Right cardiac atrium (tissue), 5 donors: ENCODE measurements at regions not wholly inside any gene's neighbourhood (a gene's known extent, or its start where the extent isn't known, plus 50 kb on each side); places are given as distances from the start of the nearest gene placed in this dataset.
A peak's percentile ranks its signal among the peaks of the same experiment; 100 is the strongest.
"Not testable (repeated sequence)": the region's sequence is repeated elsewhere in the genome, so short reads cannot be mapped to it uniquely, and the experiment has no call there.

Experiments used
- ATAC-seq, 2 donors: fragments of 200-7000 bp; cut with Tn5 transposase; one replicate each; pipeline versions ENCODE4 v1.8.0 to v1.9.1; 2020; ENCODE audit warnings: moderate library complexity in 2 of 2, mild to moderate bottlenecking in 1 of 2
- DNase-seq, 3 donors: peaks; one replicate each; pipeline ENCODE4 v3.0.0-alpha.2; 2020
- H3K27ac ChIP-seq: one replicate; pipeline ENCODE4 v1.5.1; 2013; ENCODE audit warnings: mild to moderate bottlenecking, low read length, control low read depth, moderate library complexity
- H3K27me3 ChIP-seq: one replicate; pipeline ENCODE4 v1.6.1; 2013; ENCODE audit not compliant: control insufficient read depth, insufficient read depth
- H3K4me1 ChIP-seq: one replicate; pipeline ENCODE4 v1.6.1; 2013; ENCODE audit warnings: low read length; ENCODE audit not compliant: control insufficient read depth, insufficient read depth
- H3K4me3 ChIP-seq: one replicate; pipeline ENCODE4 v1.5.1; 2013; ENCODE audit warnings: low read length, control low read depth
- H3K9me3 ChIP-seq: one replicate; pipeline ENCODE4 v1.6.1; 2013; ENCODE audit warnings: low read length; ENCODE audit not compliant: control insufficient read depth
- WGBS: extraction: QIAGEN DNeasy Blood & Tissue Kit; methylation state at CpG from one replicate; pipeline ENCODE4 v1.1.7; 2013; 5-methylcytosine and 5-hydroxymethylcytosine counted together
- intact Hi-C, 4 donors: fragments of 100-400 bp; cut with DNase I; formaldehyde crosslinking; loops; one replicate each; pipeline versions ENCODE4 v1.11.0 to v1.14.0; 2022 to 2023
- donor health status: healthy with polysubstance abuse.
- donor health status: DM: no; HTN: yes; CAD: no.
- donor health status: DM: no; HTN: no; CAD: no.
- donor health status: DM: no; HTN: yes; CAD: no; lungs with severe emphysema.
- donor health status: DM: yes; HTN: yes; CAD: no.

DNA sequence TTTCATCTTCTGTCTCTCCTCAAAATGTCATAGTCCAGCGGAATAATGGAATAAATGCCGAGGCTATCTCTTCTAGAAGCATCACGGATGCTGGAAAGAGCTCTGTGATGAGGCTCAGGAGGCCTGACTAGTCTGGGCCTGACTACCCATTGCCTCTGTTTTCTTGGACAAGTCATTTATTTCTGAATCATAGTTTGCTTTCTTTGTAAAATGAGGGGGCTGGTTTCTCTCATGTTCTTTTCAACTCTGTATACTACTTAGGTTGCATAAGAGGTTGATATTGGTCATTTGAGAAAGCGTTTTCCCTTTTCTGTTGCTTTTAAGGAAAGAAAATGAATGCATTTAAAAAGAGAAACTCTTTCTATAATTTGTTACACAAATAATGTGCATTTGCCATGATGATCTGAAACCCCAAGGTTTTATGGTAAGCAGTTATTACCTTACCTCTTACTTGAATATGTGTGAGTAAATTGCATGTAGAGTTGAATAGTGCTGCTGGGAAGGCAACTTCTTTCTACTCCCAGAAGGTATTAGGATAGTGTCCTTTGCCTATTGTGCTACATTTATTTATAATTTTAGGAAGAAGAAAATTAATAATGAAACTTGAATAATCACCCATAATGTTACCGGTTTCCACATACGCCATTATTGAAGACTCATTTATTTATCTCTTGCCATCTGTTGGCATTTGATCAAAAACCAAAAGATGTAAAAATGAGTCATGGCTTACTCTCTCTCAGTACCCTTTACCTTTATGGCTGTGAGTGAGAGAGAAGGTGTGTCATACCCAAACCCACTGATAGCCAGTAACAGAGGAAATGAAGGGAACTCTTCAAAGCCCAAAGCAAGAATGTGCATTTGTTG lies 179.1 kb downstream of the FASLG start:
- intact Hi-C loops = no loop called here
- no peak overlapping the region for H3K4me3 ChIP-seq
- ATAC-seq (no peak), DNase-seq (no peak)
- H3K9me3 ChIP-seq = no peaks in the 10 kb centered on the region
- WGBS = 90% methylated on average over 6 of the region's 6 CpGs
- H3K4me1 ChIP-seq = no peaks in the 10 kb centered on the region
- H3K27ac ChIP-seq = no peak overlapping the region
- H3K27me3 ChIP-seq = no peaks in the 10 kb centered on the region

- Histone ChIP-seq H3K27me3 (no peaks in the 10 kb centered on the region), H3K27ac (no peak overlapping the region), H3K4me1 (peaks cover 2% of the 10 kb centered on the region), H3K4me3 (no peak overlapping the region), H3K9me3 (no peaks in the 10 kb centered on the region)
- intact Hi-C loops = no loop called here
- ATAC-seq (no peak), DNase-seq (no peak)
- whole genome bisulfite sequencing = 94% methylated on average over 4 of the region's 4 CpGs
These were observed 179.9 kb downstream of the FASLG start for GRCh38 chr1:172838680-172839313.

DNA sequence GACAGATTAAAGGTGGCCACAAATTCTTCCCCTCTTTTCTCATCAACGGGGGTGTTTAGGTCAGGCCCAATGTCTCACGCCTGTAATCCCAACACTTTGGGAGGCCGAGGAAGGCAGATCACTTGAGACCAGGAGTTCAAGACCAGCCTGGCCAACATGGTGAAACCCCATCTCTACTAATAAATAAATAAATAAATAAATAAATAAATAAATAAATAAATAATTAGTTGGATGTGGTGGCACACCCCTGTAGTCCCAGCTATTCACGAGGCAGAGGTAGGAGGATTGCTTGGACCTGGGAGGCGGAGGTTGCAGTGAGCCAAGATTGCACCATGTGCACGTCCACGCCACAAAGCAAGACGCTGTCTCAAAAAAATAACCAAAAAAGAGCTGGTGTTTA lies 180.7 kb downstream of the FASLG start:
- intact Hi-C loops = not testable (repeated sequence)

DNA sequence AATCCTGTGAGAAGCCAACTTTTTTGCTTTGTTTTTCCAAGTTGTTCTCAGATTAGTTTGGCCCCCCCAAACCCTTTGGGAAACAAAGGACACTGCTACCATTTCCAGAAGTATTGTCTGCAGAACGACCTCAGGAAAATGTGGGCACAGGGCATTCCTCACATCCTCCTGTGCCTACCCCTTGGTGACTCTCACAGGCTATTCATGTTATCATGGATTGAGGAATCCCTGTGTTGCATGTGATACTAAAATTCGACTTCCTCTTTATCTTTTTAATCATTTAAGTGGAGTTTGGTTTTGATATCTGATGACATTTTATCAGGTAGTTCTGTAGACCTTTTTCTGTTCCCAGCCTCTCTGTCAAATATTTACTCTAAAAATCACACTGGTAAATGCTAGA lies 184.5 kb downstream of the FASLG start:
- no peak for DNase-seq
- Histone ChIP-seq H3K4me1 (peaks cover 2% of the 10 kb centered on the region), H3K27me3 (no peaks in the 10 kb centered on the region), H3K27ac (no peak overlapping the region), H3K4me3 (no peak overlapping the region), H3K9me3 (no peaks in the 10 kb centered on the region)
- intact Hi-C loops = no loop called here
- WGBS = 23% methylated on average over 2 of the region's 2 CpGs
- ATAC-seq = no peak

More for the DNA sequence above, 180.7 kb downstream of the FASLG start:
- WGBS = 94% methylated on average over 8 of the region's 8 CpGs
- not testable (repeated sequence) for H3K9me3 ChIP-seq, H3K4me3 ChIP-seq, ATAC-seq, H3K27ac ChIP-seq, H3K27me3 ChIP-seq, DNase-seq, H3K4me1 ChIP-seq

DNA sequence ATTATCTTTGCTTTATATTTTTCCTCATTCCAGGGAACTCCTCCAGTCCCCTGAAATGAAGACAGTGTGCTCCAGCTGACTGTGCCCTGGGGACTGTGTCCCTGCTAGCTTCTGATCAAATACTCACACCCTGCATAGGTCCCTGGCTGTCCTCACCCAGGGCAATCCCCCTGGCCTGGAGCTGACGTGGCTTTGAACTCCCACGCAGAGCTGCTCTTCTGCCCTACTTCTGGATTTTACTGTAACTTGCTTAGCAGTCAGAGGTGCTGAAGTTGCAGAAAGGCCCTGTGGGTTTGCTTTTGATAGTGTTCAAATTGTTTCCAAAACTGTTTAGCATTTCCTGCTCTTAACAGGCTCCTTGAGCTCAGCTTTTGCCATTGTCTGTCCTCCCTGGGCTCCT lies 186.5 kb downstream of the FASLG start:
- 55% methylated on average over 2 of the region's 2 CpGs for WGBS
- no peak overlapping the region for H3K27ac ChIP-seq
- H3K4me1 ChIP-seq = peaks cover 2% of the 10 kb centered on the region
- no peaks in the 10 kb centered on the region for H3K9me3 ChIP-seq
- H3K4me3 ChIP-seq = no peak overlapping the region
- ATAC-seq (peak; percentile 16 to 26), DNase-seq (no peak)
- intact Hi-C loops = no loop called here
- H3K27me3 ChIP-seq = no peaks in the 10 kb centered on the region

DNA sequence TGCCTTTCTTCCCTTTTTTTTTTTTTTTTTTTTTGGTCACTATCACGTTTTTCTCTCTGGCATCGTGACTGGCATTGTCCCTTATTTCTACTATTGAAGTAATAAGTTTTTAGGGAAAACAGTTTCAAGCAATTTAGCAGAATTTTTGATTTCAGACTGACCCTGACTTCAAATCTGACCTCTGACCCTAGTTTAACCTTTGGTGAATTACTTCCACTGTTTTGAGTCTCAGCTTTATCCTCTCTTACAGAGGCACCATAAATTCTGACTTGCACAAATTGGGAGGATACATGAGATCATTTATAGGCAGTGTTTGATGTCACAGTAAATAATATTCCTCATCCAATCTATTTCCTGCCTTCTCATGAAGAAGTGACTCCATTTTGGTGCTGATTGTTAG lies 187.0 kb downstream of the FASLG start:
- H3K9me3 ChIP-seq = no peaks in the 10 kb centered on the region
- intact Hi-C loops = no loop called here
- no peak overlapping the region for H3K4me3 ChIP-seq
- H3K27ac ChIP-seq = no peak overlapping the region
- DNase-seq = no peak
- no peak for ATAC-seq
- H3K4me1 ChIP-seq = peaks cover 2% of the 10 kb centered on the region
- 75% methylated on average over 2 of the region's 2 CpGs for WGBS
- no peaks in the 10 kb centered on the region for H3K27me3 ChIP-seq

GRCh38 chr1:172847814-172848213 lies 188.9 kb downstream of the FASLG start:
- H3K4me3 ChIP-seq, H3K4me1 ChIP-seq, H3K27ac ChIP-seq, intact Hi-C loops, ATAC-seq, DNase-seq, H3K27me3 ChIP-seq, H3K9me3 ChIP-seq: not testable (repeated sequence)

- no peaks in the 10 kb centered on the region for H3K9me3 ChIP-seq
- 92% methylated on average over 2 of the region's 2 CpGs for WGBS
- H3K27me3 ChIP-seq = no peaks in the 10 kb centered on the region
- no peaks in the 10 kb centered on the region for H3K4me1 ChIP-seq
- no peak for DNase-seq
- intact Hi-C loops = no loop called here
- H3K27ac ChIP-seq = no peak overlapping the region
- H3K4me3 ChIP-seq = no peak overlapping the region
- ATAC-seq = no peak
These were observed 190.8 kb downstream of the FASLG start for GRCh38 chr1:172849653-172850052.

DNA sequence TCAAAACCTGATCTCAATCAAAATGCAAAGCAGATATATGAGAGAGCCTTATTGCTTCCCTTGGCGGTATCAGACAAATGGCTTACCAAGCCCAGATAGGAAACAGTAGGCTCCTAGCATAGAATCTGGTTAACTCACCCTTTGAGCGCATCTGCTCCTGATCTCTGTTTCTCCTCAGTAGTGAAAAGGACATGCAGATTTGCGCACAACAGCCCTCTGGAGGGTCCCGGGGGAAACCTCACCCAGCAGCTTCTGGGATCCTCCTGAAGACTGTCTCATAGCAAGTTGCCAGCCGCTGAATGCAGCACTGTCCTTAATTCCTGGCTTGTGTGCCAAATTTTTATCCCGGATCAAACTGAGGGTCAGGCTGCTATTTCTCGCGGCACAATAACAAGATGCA lies 192.2 kb downstream of the FASLG start:
- ATAC-seq (no peak), DNase-seq (no peak)
- no peaks in the 10 kb centered on the region for H3K4me1 ChIP-seq
- H3K27ac ChIP-seq = no peak overlapping the region
- H3K4me3 ChIP-seq = no peak overlapping the region
- no peaks in the 10 kb centered on the region for H3K27me3 ChIP-seq
- intact Hi-C loops = no loop called here
- H3K9me3 ChIP-seq = no peaks in the 10 kb centered on the region
- WGBS = 66% methylated on average over 8 of the region's 8 CpGs

GRCh38 chr1:172851856-172852255 lies 193.0 kb downstream of the FASLG start:
- DNase-seq (no peak), ATAC-seq (no peak)
- H3K4me1 ChIP-seq = no peaks in the 10 kb centered on the region
- H3K27me3 ChIP-seq = no peaks in the 10 kb centered on the region
- H3K9me3 ChIP-seq = no peaks in the 10 kb centered on the region
- intact Hi-C loops = no loop called here
- no peak overlapping the region for H3K27ac ChIP-seq
- H3K4me3 ChIP-seq = no peak overlapping the region
- 67% methylated on average over 2 of the region's 2 CpGs for WGBS

- peak in 1 of 3 donors; percentile 32 for DNase-seq
- WGBS = 75% methylated on average over 9 of the region's 9 CpGs
- H3K4me3 ChIP-seq, H3K4me1 ChIP-seq, H3K9me3 ChIP-seq, intact Hi-C loops, ATAC-seq, H3K27me3 ChIP-seq, H3K27ac ChIP-seq: not testable (repeated sequence)
These were observed 194.8 kb downstream of the TNFSF18 start for GRCh38 chr1:172855983-172856382.
